ENCODE measurements at regions not wholly inside any gene's neighbourhood (a gene's known extent, or its start where the extent isn't known, plus 50 kb on each side); places are given as distances from the start of the nearest gene placed in this dataset.

DNA sequence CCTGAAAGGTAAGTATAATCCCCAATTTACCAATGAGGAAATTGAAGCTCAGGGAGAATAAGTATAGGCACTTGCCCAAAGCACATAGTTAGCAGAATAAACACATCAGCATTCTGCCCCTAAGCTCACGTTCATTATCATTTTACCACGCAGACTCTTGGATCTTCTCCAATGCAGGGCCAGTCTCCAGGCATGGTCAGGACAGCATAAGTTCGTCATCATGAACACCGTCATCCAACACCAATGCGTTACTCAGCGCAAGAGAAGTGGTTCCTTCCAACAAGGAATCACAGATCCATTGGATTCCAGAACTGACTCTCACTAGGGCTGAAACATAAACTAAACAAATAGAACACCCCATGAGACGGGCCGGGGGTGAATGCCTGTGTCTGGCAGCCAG, 86.5 kb upstream of the GPM6B start:
- H3K27me3 ChIP-seq = no peaks in the 10 kb centered on the region
- no peaks in the 10 kb centered on the region for H3K9me3 ChIP-seq (ENCODE audit: low read depth)
- H3K4me1 ChIP-seq (ENCODE audit: low read depth) = no peaks in the 10 kb centered on the region
- H3K4me3 ChIP-seq = no peak overlapping the region
- H3K27ac ChIP-seq = no peak overlapping the region
- DNase-seq (ENCODE audit: low read depth in 1 of 2, low spot score in 1 of 2) = peak in 1 of 2 donors; percentile 70
- no peaks in the 10 kb centered on the region for H3K36me3 ChIP-seq
- no peak for TF ChIP-seq CTCF (IDR thresholded peaks at IDR 0.05; ENCODE audit: low read depth, low read length)

- no peak for DNase-seq (ENCODE audit: low read depth in 1 of 2, low spot score in 1 of 2)
- Histone ChIP-seq H3K36me3 (no peaks in the 10 kb centered on the region), H3K27me3 (no peaks in the 10 kb centered on the region), H3K4me1 (ENCODE audit: low read depth) (no peaks in the 10 kb centered on the region), H3K9me3 (ENCODE audit: low read depth) (no peaks in the 10 kb centered on the region), H3K27ac (no peak overlapping the region), H3K4me3 (no peak overlapping the region)
- TF ChIP-seq CTCF (IDR thresholded peaks at IDR 0.05; ENCODE audit: low read depth, low read length) = no peak
Measured at GRCh38 chrX:13902406-13902805, 85.5 kb upstream of the GPM6B start.

- TF ChIP-seq CTCF (IDR thresholded peaks at IDR 0.05; ENCODE audit: low read depth, low read length) = no peak
- Histone ChIP-seq H3K4me3 (no peak overlapping the region), H3K36me3 (no peaks in the 10 kb centered on the region), H3K27ac (no peak overlapping the region), H3K4me1 (ENCODE audit: low read depth) (no peaks in the 10 kb centered on the region), H3K9me3 (ENCODE audit: low read depth) (no peaks in the 10 kb centered on the region), H3K27me3 (no peaks in the 10 kb centered on the region)
- no peak for DNase-seq (ENCODE audit: low read depth in 1 of 2, low spot score in 1 of 2)
Measured at GRCh38 chrX:13901354-13901753, 84.5 kb upstream of the GPM6B start.

DNA sequence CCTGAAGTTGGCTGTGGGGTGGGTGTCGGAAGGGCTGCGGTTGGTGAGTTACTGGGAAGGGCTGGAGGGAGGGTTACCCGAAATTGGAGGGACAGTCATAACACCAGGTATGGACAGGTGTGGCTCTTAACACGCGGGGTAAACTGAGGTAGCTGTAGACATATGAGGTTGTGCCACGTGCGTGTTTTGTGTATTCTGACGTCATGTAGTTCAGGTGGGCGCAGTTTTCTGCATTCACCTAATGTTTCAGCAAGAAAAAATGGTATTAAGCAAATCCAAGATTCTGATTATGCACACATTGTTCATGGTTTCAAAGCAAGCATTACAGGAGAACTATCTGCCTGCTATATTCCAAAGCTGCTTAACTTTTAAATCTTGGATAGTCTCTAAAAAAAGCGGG, 83.5 kb upstream of the GPM6B start:
- no peak for DNase-seq (ENCODE audit: low read depth in 1 of 2, low spot score in 1 of 2)
- Histone ChIP-seq H3K4me1 (ENCODE audit: low read depth) (no peaks in the 10 kb centered on the region), H3K4me3 (no peak overlapping the region), H3K9me3 (ENCODE audit: low read depth) (no peaks in the 10 kb centered on the region), H3K36me3 (no peaks in the 10 kb centered on the region), H3K27ac (no peak overlapping the region), H3K27me3 (no peaks in the 10 kb centered on the region)
- no peak for TF ChIP-seq CTCF (IDR thresholded peaks at IDR 0.05; ENCODE audit: low read depth, low read length)

GRCh38 chrX:13899607-13900006, 82.7 kb upstream of the GPM6B start:
- Histone ChIP-seq H3K27me3 (no peaks in the 10 kb centered on the region), H3K27ac (no peak overlapping the region), H3K4me1 (ENCODE audit: low read depth) (no peaks in the 10 kb centered on the region), H3K36me3 (no peaks in the 10 kb centered on the region), H3K9me3 (ENCODE audit: low read depth) (no peaks in the 10 kb centered on the region), H3K4me3 (no peak overlapping the region)
- no peak for TF ChIP-seq CTCF (IDR thresholded peaks at IDR 0.05; ENCODE audit: low read depth, low read length)
- peak in 1 of 2 donors; percentile 92 for DNase-seq (ENCODE audit: low read depth in 1 of 2, low spot score in 1 of 2)

GRCh38 chrX:13898603-13899002, 81.7 kb upstream of the GPM6B start:
- H3K36me3 ChIP-seq = no peaks in the 10 kb centered on the region
- no peaks in the 10 kb centered on the region for H3K9me3 ChIP-seq (ENCODE audit: low read depth)

More at GRCh38 chrX:13898603-13899002, 81.7 kb upstream of the GPM6B start:
- no peak for TF ChIP-seq CTCF (IDR thresholded peaks at IDR 0.05; ENCODE audit: low read depth, low read length)
- Histone ChIP-seq H3K4me1 (ENCODE audit: low read depth) (no peaks in the 10 kb centered on the region), H3K27me3 (no peaks in the 10 kb centered on the region), H3K4me3 (no peak overlapping the region), H3K27ac (no peak overlapping the region)
- DNase-seq (ENCODE audit: low read depth in 1 of 2, low spot score in 1 of 2) = no peak
